ENCODE measurements at regions not wholly inside any gene's neighbourhood (a gene's known extent, or its start where the extent isn't known, plus 50 kb on each side); places are given as distances from the start of the nearest gene placed in this dataset.

DNA sequence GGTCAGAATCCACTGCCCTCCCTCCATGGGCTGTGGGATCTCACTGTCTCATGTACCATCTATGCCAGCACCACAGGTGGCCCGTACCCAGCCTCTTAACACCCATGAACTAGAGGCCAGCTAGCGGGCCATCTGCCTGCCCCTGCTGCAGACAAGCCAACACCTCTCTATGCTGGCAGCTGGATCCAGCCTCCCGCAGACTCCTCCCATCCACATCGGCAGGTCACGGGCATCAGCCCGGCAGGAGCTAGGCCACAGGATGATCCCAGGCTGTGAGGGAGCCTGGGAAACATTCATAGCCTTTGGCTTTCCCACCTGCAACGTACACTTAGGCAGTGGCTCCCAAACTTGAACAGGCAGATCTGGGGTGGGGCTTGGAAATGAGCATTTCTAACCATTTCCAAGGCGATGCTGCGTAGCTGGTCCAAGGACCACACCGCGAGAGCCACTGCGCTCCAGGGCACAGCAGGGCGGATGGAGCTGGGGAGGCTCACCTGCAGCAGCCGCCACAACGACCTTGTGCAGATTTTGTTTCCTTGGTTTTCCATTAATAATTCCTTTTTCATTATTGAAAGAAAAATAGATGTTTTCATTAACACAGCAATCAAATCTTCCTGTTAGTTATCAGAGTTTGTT lies 114.7 kb downstream of the KCNF1 start:
- H3K9me3 ChIP-seq (replicated peaks; ENCODE audit: control insufficient read depth, low read depth, low read length): no peaks in the 10 kb centered on the region
- WGBS (ENCODE audit: insufficient coverage): 85% methylated on average over 12 of the region's 15 CpGs
- H3K27me3 ChIP-seq (ENCODE audit: control insufficient read depth, insufficient read depth, low read length): peaks cover 3% of the 10 kb centered on the region
- H3K36me3 ChIP-seq (ENCODE audit: control insufficient read depth, insufficient read depth, low read length): no peaks in the 10 kb centered on the region
- peaks cover 15% of the 10 kb centered on the region for H3K4me1 ChIP-seq (ENCODE audit: control insufficient read depth, insufficient read depth, low read length)
- no peak overlapping the region for H3K27ac ChIP-seq (ENCODE audit: low read length)
- no peak for DNase-seq
- H3K4me3 ChIP-seq (ENCODE audit: low read length): no peak overlapping the region

DNA sequence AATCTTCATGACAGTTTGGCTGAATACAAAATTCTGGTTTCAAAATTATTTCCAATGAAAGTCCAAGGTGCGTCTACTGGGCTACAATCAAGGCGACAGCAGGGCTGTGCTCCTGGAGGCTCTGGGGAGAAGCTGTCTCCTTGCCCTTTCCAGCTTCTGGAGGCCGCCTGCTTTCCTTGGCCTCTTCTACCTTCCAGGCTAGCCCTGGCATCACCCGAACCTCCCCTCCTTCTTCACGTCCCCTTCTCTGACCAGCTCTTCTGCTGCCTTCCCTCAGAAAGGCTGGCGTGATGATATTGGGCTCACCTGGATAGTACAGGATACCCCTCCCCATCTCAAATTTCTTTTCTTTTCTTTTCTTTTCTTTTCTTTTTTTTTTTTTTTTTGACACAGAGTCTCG lies 115.5 kb downstream of the KCNF1 start:
- no peak for DNase-seq
- H3K36me3 ChIP-seq (ENCODE audit: control insufficient read depth, insufficient read depth, low read length): no peaks in the 10 kb centered on the region
- H3K4me3 ChIP-seq (ENCODE audit: low read length): no peak overlapping the region
- peaks cover 3% of the 10 kb centered on the region for H3K27me3 ChIP-seq (ENCODE audit: control insufficient read depth, insufficient read depth, low read length)
- whole genome bisulfite sequencing (ENCODE audit: insufficient coverage): 93% methylated on average over 5 of the region's 7 CpGs
- no peaks in the 10 kb centered on the region for H3K9me3 ChIP-seq (replicated peaks; ENCODE audit: control insufficient read depth, low read depth, low read length)
- H3K27ac ChIP-seq (ENCODE audit: low read length): no peak overlapping the region
- peaks cover 15% of the 10 kb centered on the region for H3K4me1 ChIP-seq (ENCODE audit: control insufficient read depth, insufficient read depth, low read length)

DNA sequence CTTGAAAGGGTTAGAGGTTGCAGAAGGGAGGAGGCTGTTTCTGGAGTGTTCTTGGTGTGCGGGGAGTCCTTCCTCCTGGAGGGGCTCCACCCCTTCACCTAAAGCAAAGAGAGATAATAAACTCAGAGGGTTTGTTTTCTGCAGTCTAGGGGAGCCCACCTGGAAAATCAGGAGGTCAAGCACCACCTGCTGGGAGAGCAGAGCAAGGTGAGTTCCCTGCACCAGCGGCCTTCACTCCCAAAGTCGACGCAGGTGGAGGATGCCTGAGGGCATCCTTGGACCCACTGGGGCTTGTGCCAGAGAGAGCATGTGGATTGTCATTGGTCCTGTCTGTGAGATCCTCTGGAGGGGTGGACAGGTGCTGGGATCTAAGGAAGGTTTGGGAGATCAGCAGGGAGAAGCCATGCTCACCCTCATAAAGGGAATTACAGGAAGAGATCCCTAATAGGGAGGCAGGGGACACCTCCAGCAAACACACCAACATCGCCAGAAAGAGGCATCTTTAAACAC lies 116.7 kb downstream of the KCNF1 start:
- H3K36me3 ChIP-seq (ENCODE audit: control insufficient read depth, insufficient read depth, low read length): no peaks in the 10 kb centered on the region
- DNase-seq: no peak
- H3K27ac ChIP-seq (ENCODE audit: low read length): no peak overlapping the region
- H3K4me1 ChIP-seq (ENCODE audit: control insufficient read depth, insufficient read depth, low read length): peaks cover 15% of the 10 kb centered on the region
- H3K4me3 ChIP-seq (ENCODE audit: low read length): no peak overlapping the region
- H3K27me3 ChIP-seq (ENCODE audit: control insufficient read depth, insufficient read depth, low read length): peaks cover 3% of the 10 kb centered on the region
- WGBS (ENCODE audit: insufficient coverage): 100% methylated on average over 1 of the region's 5 CpGs
- peaks cover 6% of the 10 kb centered on the region for H3K9me3 ChIP-seq (replicated peaks; ENCODE audit: control insufficient read depth, low read depth, low read length)

DNA sequence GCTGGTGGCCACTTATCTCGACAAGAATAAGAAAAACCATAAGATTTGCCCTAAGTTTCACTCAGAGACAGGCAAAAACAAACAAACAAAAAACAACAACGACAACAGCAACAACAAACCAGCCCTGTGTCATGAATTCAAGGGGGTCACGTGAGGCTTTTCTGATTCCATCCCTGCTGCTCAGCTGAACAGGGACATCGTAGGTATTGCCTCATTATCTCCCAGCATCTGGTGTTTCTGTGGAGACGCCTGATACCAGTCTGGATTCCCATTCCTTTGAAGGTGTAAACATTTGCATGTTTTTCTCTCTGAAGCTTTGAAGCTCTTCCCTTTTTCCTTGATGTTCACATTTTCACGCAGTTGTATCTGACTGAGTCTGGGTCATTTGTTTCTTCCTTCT lies 117.4 kb downstream of the KCNF1 start:
- H3K27me3 ChIP-seq (ENCODE audit: control insufficient read depth, insufficient read depth, low read length): peaks cover 3% of the 10 kb centered on the region
- peaks cover 9% of the 10 kb centered on the region for H3K4me1 ChIP-seq (ENCODE audit: control insufficient read depth, insufficient read depth, low read length)
- 82% methylated on average over 4 of the region's 6 CpGs for WGBS (ENCODE audit: insufficient coverage)
- no peak overlapping the region for H3K4me3 ChIP-seq (ENCODE audit: low read length)
- H3K9me3 ChIP-seq (replicated peaks; ENCODE audit: control insufficient read depth, low read depth, low read length): peaks cover 6% of the 10 kb centered on the region
- no peaks in the 10 kb centered on the region for H3K36me3 ChIP-seq (ENCODE audit: control insufficient read depth, insufficient read depth, low read length)
- H3K27ac ChIP-seq (ENCODE audit: low read length): no peak overlapping the region
- DNase-seq: no peak

DNA sequence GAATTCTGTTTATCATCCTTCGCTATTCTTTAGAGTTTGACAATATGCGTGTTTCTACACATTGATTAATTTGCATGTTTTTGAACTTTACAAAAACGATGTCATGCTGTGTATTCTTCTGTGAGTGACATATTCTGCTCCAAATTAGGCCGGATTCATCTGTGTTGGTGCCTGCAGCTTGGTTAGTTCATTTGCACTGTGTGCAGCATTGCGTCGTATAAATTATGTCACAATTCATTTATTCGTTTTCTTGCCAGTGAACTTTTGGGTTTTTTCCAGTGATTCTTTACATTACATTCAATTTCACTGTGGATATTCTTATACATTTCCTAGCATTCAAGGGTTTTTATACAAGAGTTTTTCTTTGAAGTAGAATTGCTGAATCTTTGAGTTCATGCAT lies 118.3 kb downstream of the KCNF1 start:
- H3K4me1 ChIP-seq (ENCODE audit: control insufficient read depth, insufficient read depth, low read length): peaks cover 5% of the 10 kb centered on the region
- H3K4me3 ChIP-seq (ENCODE audit: low read length): no peak overlapping the region
- H3K9me3 ChIP-seq (replicated peaks; ENCODE audit: control insufficient read depth, low read depth, low read length): peaks cover 6% of the 10 kb centered on the region
- WGBS (ENCODE audit: insufficient coverage): 94% methylated on average over 3 of the region's 7 CpGs
- no peaks in the 10 kb centered on the region for H3K36me3 ChIP-seq (ENCODE audit: control insufficient read depth, insufficient read depth, low read length)
- DNase-seq: no peak
- peaks cover 3% of the 10 kb centered on the region for H3K27me3 ChIP-seq (ENCODE audit: control insufficient read depth, insufficient read depth, low read length)
- H3K27ac ChIP-seq (ENCODE audit: low read length): no peak overlapping the region

DNA sequence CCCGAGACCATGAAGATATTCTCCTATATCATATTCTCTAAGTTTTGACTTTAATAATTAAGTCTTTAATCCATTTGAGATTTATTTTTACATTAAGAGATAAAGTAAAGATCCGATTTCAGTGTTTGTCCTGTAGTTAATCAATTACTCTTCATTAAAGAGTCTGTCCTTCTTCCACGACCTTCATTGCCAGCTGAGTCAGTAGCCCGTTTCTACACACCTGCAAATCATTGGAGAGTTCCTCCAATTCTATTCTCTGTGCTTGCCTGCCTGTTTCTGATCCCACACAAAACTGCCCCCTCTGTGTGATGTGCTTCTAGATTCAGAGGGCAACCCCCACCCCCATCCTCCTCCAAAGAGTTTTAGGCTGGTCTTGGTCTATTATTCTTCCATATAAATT lies 119.2 kb downstream of the KCNF1 start:
- Histone ChIP-seq H3K4me3 (ENCODE audit: low read length) (no peak overlapping the region), H3K27ac (ENCODE audit: low read length) (no peak overlapping the region), H3K27me3 (ENCODE audit: control insufficient read depth, insufficient read depth, low read length) (peaks cover 3% of the 10 kb centered on the region), H3K36me3 (ENCODE audit: control insufficient read depth, insufficient read depth, low read length) (no peaks in the 10 kb centered on the region), H3K4me1 (ENCODE audit: control insufficient read depth, insufficient read depth, low read length) (peaks cover 5% of the 10 kb centered on the region), H3K9me3 (replicated peaks; ENCODE audit: control insufficient read depth, low read depth, low read length) (peaks cover 6% of the 10 kb centered on the region)
- no peak for DNase-seq
- 44% methylated on average over 2 of the region's 4 CpGs for WGBS (ENCODE audit: insufficient coverage)

DNA sequence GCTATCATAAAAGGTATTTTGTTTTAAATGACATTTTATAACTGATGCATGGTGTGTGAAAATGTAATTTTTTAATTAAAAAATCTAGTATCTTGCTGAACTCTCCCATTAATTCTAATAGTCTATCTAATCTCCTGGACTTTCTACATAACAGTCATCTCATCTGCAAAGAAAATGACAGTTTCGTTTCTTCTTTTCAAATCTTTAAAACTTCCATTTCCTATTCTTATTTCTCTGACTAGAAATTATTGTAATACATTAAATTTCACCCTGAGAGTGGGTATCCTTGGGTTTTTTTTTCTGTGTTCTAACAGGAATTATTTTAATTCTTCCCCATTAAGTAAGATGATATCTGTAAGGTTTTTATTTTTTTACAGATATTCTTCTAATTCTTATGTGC lies 120.1 kb downstream of the KCNF1 start:
- Histone ChIP-seq H3K27ac (ENCODE audit: low read length) (no peak overlapping the region), H3K36me3 (ENCODE audit: control insufficient read depth, insufficient read depth, low read length) (no peaks in the 10 kb centered on the region), H3K9me3 (replicated peaks; ENCODE audit: control insufficient read depth, low read depth, low read length) (peaks cover 7% of the 10 kb centered on the region), H3K27me3 (ENCODE audit: control insufficient read depth, insufficient read depth, low read length) (no peaks in the 10 kb centered on the region), H3K4me3 (ENCODE audit: low read length) (no peak overlapping the region), H3K4me1 (ENCODE audit: control insufficient read depth, insufficient read depth, low read length) (no peaks in the 10 kb centered on the region)
- WGBS (ENCODE audit: insufficient coverage): no CpG with 5 or more reads among the region's 1 CpG
- no peak for DNase-seq

DNA sequence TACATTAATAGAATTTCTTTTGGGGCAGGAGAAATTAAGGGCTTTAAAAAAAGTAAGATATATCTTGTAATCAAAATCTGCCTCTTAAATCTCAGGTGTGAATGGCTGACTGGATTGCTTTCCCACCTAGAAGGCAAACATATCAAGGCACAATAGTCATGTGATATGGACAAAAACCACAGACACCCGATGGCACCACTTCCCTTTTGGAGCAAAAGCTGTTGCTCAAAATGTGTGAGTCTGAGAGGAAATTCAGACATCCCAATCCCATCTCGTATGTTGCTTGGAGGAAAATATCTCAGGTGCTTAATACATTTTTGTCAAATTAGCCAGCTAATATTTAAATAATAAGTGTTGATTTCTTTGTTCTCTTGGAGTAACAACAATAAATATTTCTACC lies 120.7 kb downstream of the KCNF1 start:
- no peaks in the 10 kb centered on the region for H3K36me3 ChIP-seq (ENCODE audit: control insufficient read depth, insufficient read depth, low read length)
- no peak for DNase-seq
- WGBS (ENCODE audit: insufficient coverage): no CpG with 5 or more reads among the region's 2 CpGs
- H3K4me3 ChIP-seq (ENCODE audit: low read length): no peak overlapping the region
- peaks cover 10% of the 10 kb centered on the region for H3K9me3 ChIP-seq (replicated peaks; ENCODE audit: control insufficient read depth, low read depth, low read length)
- no peaks in the 10 kb centered on the region for H3K27me3 ChIP-seq (ENCODE audit: control insufficient read depth, insufficient read depth, low read length)
- no peaks in the 10 kb centered on the region for H3K4me1 ChIP-seq (ENCODE audit: control insufficient read depth, insufficient read depth, low read length)
- no peak overlapping the region for H3K27ac ChIP-seq (ENCODE audit: low read length)

DNA sequence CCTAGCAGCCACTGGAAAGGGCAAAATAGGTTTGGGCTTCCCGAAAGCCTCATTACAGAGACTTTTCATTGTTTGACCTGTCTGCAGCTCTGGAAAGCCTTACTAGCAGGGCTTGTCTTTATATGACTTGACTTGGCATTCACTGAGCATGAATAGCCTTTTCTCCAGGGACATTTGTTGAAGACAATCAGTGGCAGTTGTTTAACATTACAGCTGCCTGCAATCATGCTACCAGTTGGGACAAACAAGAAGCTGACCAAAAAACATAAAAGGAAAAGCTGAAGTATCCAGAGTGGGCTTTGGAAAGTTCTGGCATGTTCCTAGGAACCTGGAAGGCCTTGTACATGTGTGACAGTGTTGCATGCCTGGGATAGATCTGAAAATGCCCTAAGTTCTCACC lies 121.4 kb downstream of the KCNF1 start:
- Histone ChIP-seq H3K36me3 (ENCODE audit: control insufficient read depth, insufficient read depth, low read length) (no peaks in the 10 kb centered on the region), H3K4me3 (ENCODE audit: low read length) (no peak overlapping the region), H3K9me3 (replicated peaks; ENCODE audit: control insufficient read depth, low read depth, low read length) (peaks cover 11% of the 10 kb centered on the region), H3K27me3 (ENCODE audit: control insufficient read depth, insufficient read depth, low read length) (no peaks in the 10 kb centered on the region), H3K4me1 (ENCODE audit: control insufficient read depth, insufficient read depth, low read length) (no peaks in the 10 kb centered on the region), H3K27ac (ENCODE audit: low read length) (no peak overlapping the region)
- DNase-seq: no peak
- WGBS (ENCODE audit: insufficient coverage): 88% methylated on average over 1 of the region's 1 CpG

DNA sequence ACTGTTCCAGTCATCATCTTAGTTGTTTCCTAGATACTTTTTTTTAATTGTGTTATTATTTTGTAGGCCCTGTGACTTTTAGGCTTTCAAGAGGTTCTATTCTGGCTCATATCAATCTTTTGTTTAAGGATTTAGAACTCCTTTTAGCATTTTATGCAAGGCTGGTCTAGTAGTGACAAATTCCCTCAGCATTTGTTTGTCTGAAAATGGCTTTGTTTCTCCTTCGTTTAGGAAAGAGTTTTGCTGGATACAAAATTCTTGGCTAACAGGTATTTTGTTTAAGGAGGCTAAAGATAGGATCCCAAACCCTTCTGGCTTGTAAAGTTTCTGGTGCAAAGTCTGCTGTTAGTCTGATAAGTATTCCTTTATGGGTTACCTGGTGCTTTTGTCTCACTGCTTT lies 116.6 kb upstream of the SLC66A3 start:
- 83% methylated on average over 1 of the region's 1 CpG for WGBS (ENCODE audit: insufficient coverage)
- Histone ChIP-seq H3K9me3 (replicated peaks; ENCODE audit: control insufficient read depth, low read depth, low read length) (peaks cover 19% of the 10 kb centered on the region), H3K27ac (ENCODE audit: low read length) (no peak overlapping the region), H3K4me1 (ENCODE audit: control insufficient read depth, insufficient read depth, low read length) (peaks cover 6% of the 10 kb centered on the region), H3K27me3 (ENCODE audit: control insufficient read depth, insufficient read depth, low read length) (no peaks in the 10 kb centered on the region), H3K4me3 (ENCODE audit: low read length) (no peak overlapping the region), H3K36me3 (ENCODE audit: control insufficient read depth, insufficient read depth, low read length) (no peaks in the 10 kb centered on the region)
- no peak for DNase-seq

DNA sequence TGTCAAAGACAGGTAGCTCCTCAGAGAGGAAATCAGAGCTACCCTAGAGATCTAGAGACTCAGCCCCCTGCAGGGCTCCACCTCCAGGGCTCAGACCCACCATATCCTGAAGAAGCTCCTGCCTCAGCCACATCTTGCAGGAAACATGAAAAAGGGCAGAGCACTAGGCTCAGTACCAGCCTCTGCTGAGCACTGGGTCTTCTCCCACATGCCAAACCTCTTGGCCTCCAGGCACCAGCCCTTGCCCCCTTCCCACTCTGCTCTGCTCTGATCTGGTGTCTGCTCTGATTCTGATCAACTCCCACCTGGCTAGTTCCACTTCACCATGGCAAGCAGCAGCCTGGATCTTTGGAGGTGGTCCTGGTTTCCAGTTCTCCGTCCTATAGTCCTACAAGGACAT lies 114.3 kb upstream of the SLC66A3 start:
- DNase-seq: no peak
- H3K27me3 ChIP-seq (ENCODE audit: control insufficient read depth, insufficient read depth, low read length): no peaks in the 10 kb centered on the region
- peaks cover 19% of the 10 kb centered on the region for H3K9me3 ChIP-seq (replicated peaks; ENCODE audit: control insufficient read depth, low read depth, low read length)
- 88% methylated on average over 1 of the region's 1 CpG for WGBS (ENCODE audit: insufficient coverage)
- no peak overlapping the region for H3K4me3 ChIP-seq (ENCODE audit: low read length)
- H3K36me3 ChIP-seq (ENCODE audit: control insufficient read depth, insufficient read depth, low read length): no peaks in the 10 kb centered on the region
- no peak overlapping the region for H3K27ac ChIP-seq (ENCODE audit: low read length)
- H3K4me1 ChIP-seq (ENCODE audit: control insufficient read depth, insufficient read depth, low read length): peaks cover 6% of the 10 kb centered on the region
